HepG2 (cell line): ENCODE measurements at regions not wholly inside any gene's neighbourhood (a gene's known extent, or its start where the extent isn't known, plus 50 kb on each side); places are given as distances from the start of the nearest gene placed in this dataset.
"Not testable (repeated sequence)": the region's sequence is repeated elsewhere in the genome, so short reads cannot be mapped to it uniquely, and the experiment has no call there.

Experiments used
- ATF3 ChIP-seq: sonication (generic); formaldehyde crosslinking; IDR thresholded peaks from 2 replicates; pipeline ENCODE4 v1.4.0; 2020; ENCODE audit warnings: missing genetic modification reagents
- CTCF ChIP-seq: sonication (generic); formaldehyde crosslinking; IDR thresholded peaks from 2 replicates; pipeline ENCODE4 v1.5.0; 2020; ENCODE audit warnings: mild to moderate bottlenecking, missing genetic modification reagents, moderate library complexity
- EP300 ChIP-seq, 3 experiments: sonication (generic) in 1 of 3; formaldehyde crosslinking in 1 of 3; IDR thresholded peaks; 2 replicates each; pipeline versions ENCODE4 v1.5.1 to v1.6.1; 2011 to 2020; ENCODE audit warnings: low read depth in 2 of 3, low read length in 2 of 3, borderline replicate concordance in 1 of 3, improper control_type of control experiment in 1 of 3, mild to moderate bottlenecking in 1 of 3, missing genetic modification reagents in 1 of 3, moderate library complexity in 1 of 3
- HMG20B ChIP-seq: conservative IDR thresholded peaks from 2 replicates; pipeline ENCODE4 v1.6.1; 2016; ENCODE audit warnings: missing genetic modification reagents, missing compliant biosample characterization
- HNF4A ChIP-seq: sonication (generic); formaldehyde crosslinking; IDR thresholded peaks from 2 replicates; pipeline ENCODE4 v1.4.0; 2020; ENCODE audit warnings: missing genetic modification reagents
- ZBTB40 ChIP-seq, 2 experiments: fragments of 450-650 bp in 1 of 2; sonication (generic) in 1 of 2; formaldehyde crosslinking in 1 of 2; IDR thresholded peaks; 2 replicates each; pipeline versions ENCODE4 v1.6.1 to v1.8.0; 2016 to 2022; ENCODE audit warnings: antibody characterized with exemption in 1 of 2, mild to moderate bottlenecking in 1 of 2, missing genetic modification reagents in 1 of 2
- ZNF335 ChIP-seq: sonication (generic); formaldehyde crosslinking; IDR thresholded peaks from 2 replicates; pipeline ENCODE4 v1.4.0; 2020; ENCODE audit warnings: missing genetic modification reagents

GRCh38 chr1:161433191-161433590, 65.5 kb upstream of the CFAP126 start:
- not testable (repeated sequence) for TF ChIP-seq EP300 (IDR thresholded peaks at IDR 0.05; ENCODE audit: low read depth in 2 of 2, low read length in 2 of 2); EP300 (CRISPR knock-in tag; IDR thresholded peaks at IDR 0.05; ENCODE audit: borderline replicate concordance); CTCF (CRISPR knock-in tag); HMG20B (CRISPR knock-in tag); HNF4A (CRISPR knock-in tag); ZNF335 (CRISPR knock-in tag); ZBTB40 (IDR thresholded peaks at IDR 0.05); ZBTB40 (CRISPR knock-in tag; IDR thresholded peaks at IDR 0.05); ATF3 (CRISPR knock-in tag)
